RWPE1 (cell line): ENCODE measurements at regions not wholly inside any gene's neighbourhood (a gene's known extent, or its start where the extent isn't known, plus 50 kb on each side); places are given as distances from the start of the nearest gene placed in this dataset.

Experiments used
- CTCF ChIA-PET: fragments of 350-600 bp; sonication (Branson Sonifier 250); formaldehyde crosslinking; extraction: SDS; loops from one replicate; lab custom pipeline; 2021; lab: Yijun Ruan, JAX
- POLR2A ChIA-PET: fragments of 400-600 bp; formaldehyde crosslinking; extraction: SDS; loops from one replicate; lab custom pipeline; 2020; ENCODE audit warnings: antibody characterized with exemption; ENCODE audit not compliant: low non-redundant PET; lab: Yijun Ruan, JAX
- DNase-seq: peaks from one replicate; pipeline ENCODE4 v3.0.0; 2012; ENCODE audit warnings: low spot score
- H3K27ac ChIP-seq: fragments of 450-650 bp; 2 replicates; pipeline ENCODE4 v1.5.1; 2017
- TF ChIP-seq, protein P1 (sequence below): fragments of 450-650 bp; conservative IDR thresholded peaks from 2 replicates; pipeline ENCODE4 v1.5.1; 2017; ENCODE audit warnings: low read depth, mild to moderate bottlenecking

DNA sequence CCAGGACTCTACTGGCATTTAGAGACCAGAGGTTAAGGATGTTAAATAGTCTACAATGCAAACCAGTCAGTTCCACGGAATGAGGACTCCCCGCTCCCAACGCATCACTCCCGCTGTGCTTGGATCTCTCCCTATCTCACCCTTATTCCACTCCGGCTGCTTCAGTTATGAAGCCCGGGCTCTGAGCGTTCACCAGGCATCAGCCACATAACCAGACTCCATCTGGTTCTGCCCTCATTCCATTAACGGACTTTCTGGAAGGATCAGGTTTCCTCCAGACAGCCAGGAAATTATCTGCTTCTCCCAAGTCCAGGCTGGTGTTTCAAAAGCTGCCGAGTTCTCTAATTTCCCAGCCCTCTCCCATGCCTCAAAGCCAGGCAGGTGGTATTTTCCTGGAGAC is 499.3 kb downstream of the GLRX3 start:
- no peak for DNase-seq
- POLR2A ChIA-PET: no interaction called here
- CTCF ChIA-PET: interaction anchor here (0.6 kb wide), 2 partner anchors 13 to 20 kb away, joined by 3 read pairs; no protein-coding TSS in a partner anchor
- no peak overlapping the region for H3K27ac ChIP-seq
- TF ChIP-seq, protein P1, sequence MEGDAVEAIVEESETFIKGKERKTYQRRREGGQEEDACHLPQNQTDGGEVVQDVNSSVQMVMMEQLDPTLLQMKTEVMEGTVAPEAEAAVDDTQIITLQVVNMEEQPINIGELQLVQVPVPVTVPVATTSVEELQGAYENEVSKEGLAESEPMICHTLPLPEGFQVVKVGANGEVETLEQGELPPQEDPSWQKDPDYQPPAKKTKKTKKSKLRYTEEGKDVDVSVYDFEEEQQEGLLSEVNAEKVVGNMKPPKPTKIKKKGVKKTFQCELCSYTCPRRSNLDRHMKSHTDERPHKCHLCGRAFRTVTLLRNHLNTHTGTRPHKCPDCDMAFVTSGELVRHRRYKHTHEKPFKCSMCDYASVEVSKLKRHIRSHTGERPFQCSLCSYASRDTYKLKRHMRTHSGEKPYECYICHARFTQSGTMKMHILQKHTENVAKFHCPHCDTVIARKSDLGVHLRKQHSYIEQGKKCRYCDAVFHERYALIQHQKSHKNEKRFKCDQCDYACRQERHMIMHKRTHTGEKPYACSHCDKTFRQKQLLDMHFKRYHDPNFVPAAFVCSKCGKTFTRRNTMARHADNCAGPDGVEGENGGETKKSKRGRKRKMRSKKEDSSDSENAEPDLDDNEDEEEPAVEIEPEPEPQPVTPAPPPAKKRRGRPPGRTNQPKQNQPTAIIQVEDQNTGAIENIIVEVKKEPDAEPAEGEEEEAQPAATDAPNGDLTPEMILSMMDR: no peak

DNA sequence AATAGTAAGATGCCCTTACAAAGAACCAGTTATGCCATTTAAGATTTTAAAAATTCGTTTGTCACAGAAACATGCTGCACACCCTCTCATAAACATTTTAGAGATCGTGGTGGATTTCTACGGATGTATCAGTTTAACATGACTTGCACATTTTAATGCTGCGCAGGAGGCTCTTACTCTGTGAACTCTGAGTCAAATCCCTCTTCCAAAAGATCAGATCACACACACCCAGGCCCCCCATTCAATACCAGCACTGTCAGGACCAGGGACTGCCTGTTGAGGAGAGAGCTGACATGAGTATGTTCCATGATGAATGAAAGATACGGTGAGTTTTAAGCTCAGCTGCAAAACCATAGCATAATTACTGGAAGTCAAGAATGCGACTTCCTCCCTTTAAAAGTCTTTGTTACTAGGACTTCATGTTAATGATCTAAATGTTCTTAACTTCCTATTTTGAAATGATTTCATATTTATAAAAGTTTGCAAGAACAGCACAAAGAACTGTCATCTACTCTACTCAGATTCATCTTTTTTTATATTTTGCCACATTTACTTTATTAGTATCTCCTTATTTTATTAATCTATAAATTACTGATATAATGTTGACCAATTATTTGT is 500.2 kb downstream of the GLRX3 start:
- no peak for DNase-seq
- CTCF ChIA-PET: interaction anchor here (0.6 kb wide), 1 partner anchor 21 kb away, joined by 3 read pairs; no protein-coding TSS in a partner anchor
- POLR2A ChIA-PET: no interaction called here
- TF ChIP-seq, protein P1: no peak
- H3K27ac ChIP-seq: no peak overlapping the region

DNA sequence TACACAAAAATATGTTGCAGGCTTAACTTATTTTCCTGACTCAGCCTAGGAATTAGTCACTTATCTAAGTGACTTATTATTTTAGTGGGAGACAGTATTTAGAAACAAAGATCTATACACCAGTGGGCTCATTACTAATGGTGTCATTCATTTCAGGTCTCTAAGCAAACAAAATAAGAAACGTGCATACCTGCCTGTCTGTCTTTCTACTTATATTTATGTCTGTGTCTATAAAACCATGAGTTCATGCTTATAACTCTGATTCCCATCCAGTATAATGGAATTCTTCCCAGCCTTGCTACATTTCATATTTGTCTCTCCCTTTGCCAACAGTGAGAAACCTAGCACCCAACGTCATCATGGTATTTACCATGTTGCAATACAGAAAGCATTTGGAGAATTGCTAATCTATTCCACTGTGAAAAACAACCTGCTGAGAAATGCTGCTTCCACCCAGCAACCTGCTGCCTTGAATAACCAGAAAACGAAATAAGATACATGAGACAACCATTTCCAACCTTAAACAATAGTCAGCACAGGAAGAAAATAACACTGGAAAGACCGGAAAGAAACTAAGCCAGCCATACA is 501.0 kb downstream of the GLRX3 start:
- TF ChIP-seq, protein P1: no peak
- H3K27ac ChIP-seq: no peak overlapping the region
- DNase-seq: no peak
- ChIA-PET CTCF (no interaction called here), POLR2A (no interaction called here)

DNA sequence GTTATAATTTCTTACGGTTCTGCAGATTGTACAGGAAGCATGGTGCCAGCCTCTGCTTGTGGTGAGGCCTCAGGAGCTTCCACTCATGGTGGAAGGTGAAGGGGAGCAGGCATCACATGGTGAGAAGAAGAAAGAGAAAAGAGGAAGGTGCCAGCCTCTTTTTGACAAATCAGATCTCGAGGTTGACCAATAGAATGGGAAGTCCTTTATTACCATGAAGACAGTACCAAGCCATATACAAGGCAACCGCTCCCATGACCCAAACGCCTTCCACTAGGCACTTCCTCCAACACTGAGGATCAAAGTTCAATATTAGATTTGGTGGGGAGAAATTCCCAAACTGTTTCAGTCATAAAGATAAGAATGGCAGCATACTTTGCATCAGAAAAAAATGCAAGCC is 502.8 kb downstream of the GLRX3 start:
- TF ChIP-seq, protein P1: no peak
- H3K27ac ChIP-seq: no peak overlapping the region
- no peak for DNase-seq
- ChIA-PET CTCF (interaction anchor here (0.5 kb wide), 1 partner anchor 10 kb away, joined by 3 read pairs; no protein-coding TSS in a partner anchor), POLR2A (no interaction called here)

DNA sequence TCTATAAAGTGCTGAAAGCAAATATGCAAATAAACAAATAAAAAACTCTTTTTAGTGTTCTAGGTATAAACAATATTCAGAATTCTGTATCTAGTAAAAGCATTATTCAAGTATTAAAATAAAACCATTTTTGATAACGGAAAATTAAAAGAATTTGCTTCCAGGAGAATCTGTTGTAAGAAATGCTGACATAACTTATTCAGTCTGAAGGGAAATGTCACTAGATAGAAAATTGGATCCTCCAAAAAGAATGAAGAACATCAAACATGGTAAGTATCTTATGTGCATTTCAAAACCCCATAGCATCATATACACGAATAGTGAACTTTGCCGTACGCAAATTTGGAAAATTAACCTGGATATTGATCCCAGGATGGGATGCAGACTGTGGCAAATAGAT is 506.7 kb downstream of the GLRX3 start:
- ChIA-PET POLR2A (no interaction called here), CTCF (interaction anchor here (0.5 kb wide), 1 partner anchor 789 kb away, joined by 3 read pairs; no protein-coding TSS in a partner anchor)
- H3K27ac ChIP-seq: no peak overlapping the region
- TF ChIP-seq, protein P1: no peak
- DNase-seq: no peak

DNA sequence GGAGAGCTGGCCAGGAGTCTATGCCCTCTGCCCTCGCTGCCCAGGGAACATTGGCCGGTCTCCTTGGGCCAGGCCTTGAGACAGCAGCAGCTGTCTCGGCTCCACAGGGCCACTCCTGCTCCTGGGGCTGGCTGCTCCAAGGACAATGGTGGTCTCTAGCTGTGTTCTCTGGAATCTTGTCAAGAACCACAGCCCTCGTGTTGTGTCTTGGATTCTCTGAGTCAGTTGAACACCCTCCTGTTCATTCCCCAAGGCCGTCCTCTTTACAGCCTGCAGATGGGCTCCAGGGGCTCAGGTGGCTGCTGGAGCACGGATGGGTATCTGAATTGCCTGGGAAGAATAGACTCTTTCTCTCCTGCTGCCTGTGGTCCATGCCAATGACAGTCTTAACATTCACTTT is 511.1 kb downstream of the GLRX3 start:
- TF ChIP-seq, protein P1: no peak
- DNase-seq: no peak
- no peak overlapping the region for H3K27ac ChIP-seq
- ChIA-PET CTCF (interaction anchor here (0.6 kb wide), 1 partner anchor 891 kb away, joined by 3 read pairs; no protein-coding TSS in a partner anchor), POLR2A (no interaction called here)
